ENCODE measurements at regions not wholly inside any gene's neighbourhood (a gene's known extent, or its start where the extent isn't known, plus 50 kb on each side); places are given as distances from the start of the nearest gene placed in this dataset.

GRCh38 chr3:90011596-90011995 lies 904.2 kb downstream of the EPHA3 start:
- Histone ChIP-seq H3K36me3 (no peaks in the 10 kb centered on the region), H3K79me2 (ENCODE audit: low read depth) (no peaks in the 10 kb centered on the region), H2AFZ (replicated peaks) (peak overlapping the region; percentile 43), H3K4me2 (no peak overlapping the region), H3F3A (ENCODE audit: low read depth) (no peaks in the 10 kb centered on the region), H3K4me3 (no peak overlapping the region), H3K9ac (no peak overlapping the region), H3K4me1 (peaks cover 11% of the 10 kb centered on the region), H3K27me3 (no peaks in the 10 kb centered on the region), H3K9me3 (ENCODE audit: low read depth) (no peaks in the 10 kb centered on the region), H3K27ac (no peak overlapping the region), H4K20me1 (ENCODE audit: low read depth) (no peaks in the 10 kb centered on the region)
- H3K27me3 Mint-ChIP-seq (ENCODE audit: insufficient read depth, low read depth) = peaks cover 8% of the 10 kb centered on the region
- peaks cover 16% of the 10 kb centered on the region for H3K9me3 Mint-ChIP-seq
- peaks cover 30% of the 10 kb centered on the region for H3K4me1 Mint-ChIP-seq
- TF ChIP-seq EZH2 (IDR thresholded peaks at IDR 0.05) (no peak), CTCF (IDR thresholded peaks at IDR 0.05) (no peak), EZH2phosphoT487 (IDR thresholded peaks at IDR 0.05) (no peak)
- DNase-seq (ENCODE audit: low spot score) = no peak
- H3K27ac Mint-ChIP-seq = no peak overlapping the region
- H3K36me3 Mint-ChIP-seq = peaks cover 5% of the 10 kb centered on the region
- no peak overlapping the region for H3K4me3 Mint-ChIP-seq

- Histone ChIP-seq H3K9ac (no peak overlapping the region), H3K4me1 (peaks cover 11% of the 10 kb centered on the region), H3K9me3 (ENCODE audit: low read depth) (no peaks in the 10 kb centered on the region), H3K27ac (no peak overlapping the region), H3F3A (ENCODE audit: low read depth) (no peaks in the 10 kb centered on the region), H4K20me1 (ENCODE audit: low read depth) (no peaks in the 10 kb centered on the region), H2AFZ (replicated peaks) (no peak overlapping the region), H3K4me3 (no peak overlapping the region), H3K79me2 (ENCODE audit: low read depth) (no peaks in the 10 kb centered on the region), H3K4me2 (no peak overlapping the region), H3K27me3 (no peaks in the 10 kb centered on the region), H3K36me3 (no peaks in the 10 kb centered on the region)
- Mint-ChIP-seq H3K36me3 (peaks cover 5% of the 10 kb centered on the region), H3K27me3 (ENCODE audit: insufficient read depth, low read depth) (peaks cover 8% of the 10 kb centered on the region), H3K4me3 (no peak overlapping the region), H3K4me1 (peaks cover 33% of the 10 kb centered on the region), H3K9me3 (peaks cover 16% of the 10 kb centered on the region), H3K27ac (peak overlapping the region; percentile 50)
- no peak for DNase-seq (ENCODE audit: low spot score)
- no peak for TF ChIP-seq CTCF (IDR thresholded peaks at IDR 0.05)
- no peak for TF ChIP-seq EZH2phosphoT487 (IDR thresholded peaks at IDR 0.05)
- TF ChIP-seq EZH2 (IDR thresholded peaks at IDR 0.05) = no peak
Observed at GRCh38 chr3:90011996-90012395, 904.6 kb downstream of the EPHA3 start.

- peaks cover 5% of the 10 kb centered on the region for H3K36me3 Mint-ChIP-seq
- H3K4me1 ChIP-seq = peaks cover 11% of the 10 kb centered on the region
- peak overlapping the region; percentile 50 for H3K4me3 Mint-ChIP-seq
- H3K9me3 ChIP-seq (ENCODE audit: low read depth) = no peaks in the 10 kb centered on the region
- H3K36me3 ChIP-seq = no peaks in the 10 kb centered on the region
- H3K4me2 ChIP-seq = no peak overlapping the region
- TF ChIP-seq EZH2phosphoT487 (IDR thresholded peaks at IDR 0.05) (no peak), EZH2 (IDR thresholded peaks at IDR 0.05) (no peak), CTCF (IDR thresholded peaks at IDR 0.05) (no peak)
- H3K27me3 ChIP-seq = no peaks in the 10 kb centered on the region
- no peaks in the 10 kb centered on the region for H3F3A ChIP-seq (ENCODE audit: low read depth)
- H3K79me2 ChIP-seq (ENCODE audit: low read depth) = no peaks in the 10 kb centered on the region
- no peaks in the 10 kb centered on the region for H4K20me1 ChIP-seq (ENCODE audit: low read depth)
- no peak overlapping the region for H3K4me3 ChIP-seq
- H3K27ac Mint-ChIP-seq = peak overlapping the region; percentile 99
- H3K27ac ChIP-seq = no peak overlapping the region
- peak; percentile 26 for DNase-seq (ENCODE audit: low spot score)
- no peak overlapping the region for H3K9ac ChIP-seq
- H3K4me1 Mint-ChIP-seq = peaks cover 35% of the 10 kb centered on the region
- H2AFZ ChIP-seq (replicated peaks) = peak overlapping the region; percentile 65
- peaks cover 8% of the 10 kb centered on the region for H3K27me3 Mint-ChIP-seq (ENCODE audit: insufficient read depth, low read depth)
- H3K9me3 Mint-ChIP-seq = peaks cover 19% of the 10 kb centered on the region
Observed at GRCh38 chr3:90015688-90016356, 908.4 kb downstream of the EPHA3 start.

Data from neural progenitor cell (in vitro differentiated cells).